ENCODE measurements at regions not wholly inside any gene's neighbourhood (a gene's known extent, or its start where the extent isn't known, plus 50 kb on each side); places are given as distances from the start of the nearest gene placed in this dataset.

DNA sequence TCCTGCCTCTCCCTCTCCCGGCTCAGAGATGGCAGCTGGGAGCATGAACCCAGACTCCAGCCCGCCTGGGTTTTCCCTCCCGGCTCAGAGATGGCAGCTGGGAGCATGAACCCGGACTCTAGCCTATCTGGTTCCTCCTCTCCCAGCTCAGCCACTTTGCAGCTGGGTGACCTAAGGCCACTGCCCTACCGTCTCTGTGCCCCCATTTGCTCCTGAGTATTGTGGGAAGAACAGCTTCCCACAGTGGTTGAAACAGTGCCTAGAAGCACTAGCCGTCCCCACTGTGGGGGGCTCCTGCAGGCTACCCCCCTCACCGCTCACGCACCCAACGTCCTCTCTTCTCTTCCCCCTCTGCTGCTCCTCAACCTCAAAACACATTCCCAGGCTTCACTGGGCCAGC lies 99.9 kb upstream of the GSE1 start:
- TF ChIP-seq, protein P1, sequence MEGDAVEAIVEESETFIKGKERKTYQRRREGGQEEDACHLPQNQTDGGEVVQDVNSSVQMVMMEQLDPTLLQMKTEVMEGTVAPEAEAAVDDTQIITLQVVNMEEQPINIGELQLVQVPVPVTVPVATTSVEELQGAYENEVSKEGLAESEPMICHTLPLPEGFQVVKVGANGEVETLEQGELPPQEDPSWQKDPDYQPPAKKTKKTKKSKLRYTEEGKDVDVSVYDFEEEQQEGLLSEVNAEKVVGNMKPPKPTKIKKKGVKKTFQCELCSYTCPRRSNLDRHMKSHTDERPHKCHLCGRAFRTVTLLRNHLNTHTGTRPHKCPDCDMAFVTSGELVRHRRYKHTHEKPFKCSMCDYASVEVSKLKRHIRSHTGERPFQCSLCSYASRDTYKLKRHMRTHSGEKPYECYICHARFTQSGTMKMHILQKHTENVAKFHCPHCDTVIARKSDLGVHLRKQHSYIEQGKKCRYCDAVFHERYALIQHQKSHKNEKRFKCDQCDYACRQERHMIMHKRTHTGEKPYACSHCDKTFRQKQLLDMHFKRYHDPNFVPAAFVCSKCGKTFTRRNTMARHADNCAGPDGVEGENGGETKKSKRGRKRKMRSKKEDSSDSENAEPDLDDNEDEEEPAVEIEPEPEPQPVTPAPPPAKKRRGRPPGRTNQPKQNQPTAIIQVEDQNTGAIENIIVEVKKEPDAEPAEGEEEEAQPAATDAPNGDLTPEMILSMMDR (IDR thresholded peaks at IDR 0.05; ENCODE audit: borderline replicate concordance, insufficient read depth, low read depth, low read length) = no peak
- no peak overlapping the region for H3K4me3 ChIP-seq (ENCODE audit: low read depth, low read length)

DNA sequence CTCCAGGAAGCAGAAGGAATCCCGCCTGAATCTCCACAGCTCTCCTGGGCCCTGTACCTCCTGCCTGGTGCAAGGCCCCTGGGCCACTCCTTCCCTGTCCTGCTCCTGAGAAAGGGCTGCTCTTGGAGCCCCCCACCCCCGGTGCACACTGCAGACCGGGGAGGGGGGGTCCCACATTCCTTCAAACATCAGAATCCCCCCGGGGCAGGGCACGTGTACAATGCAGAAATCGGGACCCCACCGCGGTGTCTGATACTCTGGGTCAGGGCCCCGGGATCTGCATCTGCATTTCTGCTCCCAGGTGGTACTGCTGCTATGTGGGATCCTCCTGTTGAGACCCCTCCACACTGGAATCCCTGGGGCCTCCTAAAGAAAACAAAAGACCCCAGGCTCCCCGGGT lies 99.5 kb upstream of the GSE1 start:
- H3K4me3 ChIP-seq (ENCODE audit: low read depth, low read length) = no peak overlapping the region
- TF ChIP-seq, protein P1 (IDR thresholded peaks at IDR 0.05; ENCODE audit: borderline replicate concordance, insufficient read depth, low read depth, low read length) = no peak

DNA sequence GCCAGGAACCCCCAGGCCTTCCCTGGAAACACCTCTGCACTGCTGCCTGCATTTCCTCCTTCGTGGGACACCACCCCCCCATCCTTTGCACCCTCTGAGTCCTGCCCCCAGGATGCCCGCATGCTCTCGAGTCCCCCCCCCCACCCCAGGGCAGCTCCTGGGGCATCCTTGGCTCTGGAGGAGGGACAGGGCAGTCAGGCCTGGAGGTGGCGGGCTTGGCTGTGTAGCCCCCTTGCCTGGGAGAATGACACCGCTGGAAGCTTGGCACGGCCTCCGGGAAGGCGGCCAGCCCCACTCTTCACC lies 98.9 kb upstream of the GSE1 start:
- no peak overlapping the region for H3K4me3 ChIP-seq (ENCODE audit: low read depth, low read length)
- TF ChIP-seq, protein P1 (IDR thresholded peaks at IDR 0.05; ENCODE audit: borderline replicate concordance, insufficient read depth, low read depth, low read length) = no peak

DNA sequence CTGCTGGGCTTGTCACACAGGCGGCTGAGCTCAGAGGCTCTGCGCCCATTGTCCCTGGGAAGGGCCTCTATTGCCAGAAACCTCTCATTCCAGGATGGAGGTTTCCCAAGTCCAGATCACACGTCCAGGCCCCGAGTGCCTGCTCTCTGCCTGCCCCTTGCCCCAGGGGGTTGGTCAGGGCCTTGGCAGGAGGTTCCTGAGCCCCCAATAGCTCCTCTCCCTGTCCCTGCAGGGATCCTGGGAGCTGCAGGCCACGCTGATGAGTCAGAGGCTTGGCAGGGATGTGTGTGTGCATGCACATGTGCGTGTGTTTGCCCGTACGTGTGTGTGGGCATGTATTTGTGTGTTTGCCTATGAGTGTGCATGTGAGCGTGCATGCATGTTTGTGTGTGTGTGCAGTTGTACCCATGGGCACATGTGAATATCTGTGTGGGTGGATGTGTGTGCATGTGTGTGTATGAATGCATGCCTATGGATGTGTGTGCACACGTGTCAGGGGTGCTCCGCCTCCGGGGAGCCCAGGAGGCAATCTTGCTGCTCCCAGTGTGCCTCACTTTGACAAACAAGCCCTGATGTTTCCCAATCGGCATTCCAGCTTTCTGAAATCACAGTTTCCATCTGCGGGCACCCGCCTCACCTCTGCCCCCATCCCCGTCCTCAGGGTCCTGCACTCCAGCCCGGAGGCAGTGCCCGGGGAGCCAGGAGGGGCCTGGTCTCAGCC lies 98.4 kb upstream of the GSE1 start:
- TF ChIP-seq, protein P1 (IDR thresholded peaks at IDR 0.05; ENCODE audit: borderline replicate concordance, insufficient read depth, low read depth, low read length) = no peak
- no peak overlapping the region for H3K4me3 ChIP-seq (ENCODE audit: low read depth, low read length)

DNA sequence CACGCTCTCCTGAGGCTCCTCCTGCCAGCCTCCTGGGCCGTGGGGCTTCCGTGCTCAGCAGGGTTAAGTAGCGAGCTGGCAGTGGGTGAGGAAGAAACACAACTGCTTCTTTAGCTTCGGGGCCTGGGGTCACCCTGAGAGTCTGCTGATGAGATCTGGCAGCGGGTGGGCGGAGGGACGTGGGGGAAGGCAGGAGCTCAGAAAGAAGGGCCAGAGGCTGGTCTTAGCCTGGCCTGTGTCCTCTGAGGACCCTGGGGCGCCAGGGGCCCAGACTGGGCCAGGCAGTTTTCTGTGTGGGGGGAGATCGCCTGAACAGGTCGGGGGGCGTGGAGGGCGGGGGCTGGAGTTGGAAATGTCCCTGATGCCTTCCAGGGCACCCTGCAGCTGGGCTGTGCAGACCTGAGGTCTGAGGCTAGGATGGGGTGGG lies 97.8 kb upstream of the GSE1 start:
- TF ChIP-seq, protein P1 (IDR thresholded peaks at IDR 0.05; ENCODE audit: borderline replicate concordance, insufficient read depth, low read depth, low read length) = no peak
- H3K4me3 ChIP-seq (ENCODE audit: low read depth, low read length) = no peak overlapping the region

DNA sequence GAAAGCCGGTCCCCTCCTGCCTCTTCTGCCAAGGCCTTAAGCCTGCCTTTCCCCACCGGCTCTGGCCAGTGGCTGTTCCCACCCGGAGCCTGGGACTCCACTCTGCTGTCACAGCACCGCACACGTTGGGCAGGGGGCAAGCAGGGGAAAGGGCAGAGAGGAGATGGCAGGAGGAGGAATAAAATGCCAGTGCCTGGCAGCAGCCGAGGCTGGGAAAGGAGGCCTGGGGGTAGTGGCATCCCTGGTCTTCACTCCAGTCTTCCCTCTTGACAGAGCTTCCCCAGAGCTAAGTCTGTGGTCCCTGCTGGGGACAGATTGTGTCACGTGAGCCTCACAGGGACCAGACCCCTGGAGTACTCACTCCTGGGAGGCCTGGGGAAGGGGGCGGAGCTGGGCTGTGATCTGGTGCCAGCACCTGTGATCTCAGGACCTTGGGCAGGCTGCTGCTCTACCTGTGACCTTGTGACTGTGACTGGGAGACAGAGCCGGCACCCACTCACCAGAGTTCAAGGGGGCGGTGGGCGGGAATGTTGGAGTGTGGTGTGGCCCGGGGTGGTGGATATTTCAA lies 97.2 kb upstream of the GSE1 start:
- TF ChIP-seq, protein P1 (IDR thresholded peaks at IDR 0.05; ENCODE audit: borderline replicate concordance, insufficient read depth, low read depth, low read length) = no peak
- H3K4me3 ChIP-seq (ENCODE audit: low read depth, low read length) = no peak overlapping the region

DNA sequence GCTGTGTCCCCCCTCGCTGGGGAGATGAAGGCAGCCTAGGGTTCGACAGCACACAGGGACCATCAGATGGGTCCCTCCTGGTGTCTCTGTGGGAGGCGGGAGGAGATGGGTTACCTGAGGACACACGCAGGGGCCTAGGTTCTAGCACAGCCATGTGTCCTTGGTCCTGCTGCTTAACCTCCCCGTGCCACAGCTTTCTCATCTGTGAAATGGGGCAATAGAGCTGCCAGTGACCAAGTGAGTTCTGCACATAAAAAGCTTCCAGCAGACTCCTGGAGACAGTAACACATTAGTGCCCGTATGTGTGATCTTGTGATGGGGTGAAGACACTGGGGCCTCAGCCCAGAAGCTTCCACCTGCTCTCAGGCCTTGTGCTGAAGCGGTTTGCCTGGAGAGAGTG lies 96.0 kb upstream of the GSE1 start:
- TF ChIP-seq, protein P1 (IDR thresholded peaks at IDR 0.05; ENCODE audit: borderline replicate concordance, insufficient read depth, low read depth, low read length) = no peak
- no peak overlapping the region for H3K4me3 ChIP-seq (ENCODE audit: low read depth, low read length)

Data from GM12875 (cell line).